CD4-positive, alpha-beta T cell treated with Interleukin-12 subunit alpha and Interleukin-12 subunit beta, for 1 hour (primary cell): ENCODE measurements at regions not wholly inside any gene's neighbourhood (a gene's known extent, or its start where the extent isn't known, plus 50 kb on each side); places are given as distances from the start of the nearest gene placed in this dataset.

Experiments used
- DNase-seq: peaks from one replicate; pipeline ENCODE4 v3.0.0-alpha.2; 2020

DNA sequence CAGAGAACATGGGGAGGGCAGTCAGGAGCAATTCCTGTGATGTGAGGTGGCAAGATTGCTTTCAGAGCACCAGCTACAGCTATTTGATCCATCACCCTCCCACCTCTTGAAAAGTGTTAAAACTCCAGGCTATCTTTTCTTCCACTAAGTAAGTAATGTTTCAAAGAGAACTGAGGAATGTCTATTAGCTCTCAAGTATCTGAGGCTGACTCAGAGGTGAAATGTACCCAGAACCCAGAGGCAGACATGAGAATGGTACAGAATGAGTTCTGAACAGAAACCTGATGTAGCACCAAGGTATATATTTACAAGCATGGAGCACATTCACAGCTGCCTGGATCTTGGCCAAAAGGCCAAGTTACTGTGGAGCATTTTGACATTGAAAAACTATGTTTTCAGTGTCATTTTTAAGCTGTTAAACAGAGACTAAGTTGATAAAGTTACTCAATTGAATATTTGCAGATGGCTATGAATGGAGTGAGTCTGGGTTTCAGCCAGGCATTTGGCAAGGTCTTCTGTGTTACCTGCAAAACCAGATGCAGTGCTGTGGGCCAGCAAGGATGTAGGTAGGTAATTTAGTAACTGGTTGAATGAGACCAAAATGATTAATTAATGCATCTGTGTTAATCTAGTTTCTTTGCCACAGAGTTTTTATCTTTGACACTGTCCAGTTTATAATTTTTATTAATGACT, 227.7 kb upstream of the CD96 start:
- DNase-seq, result no peak

DNA sequence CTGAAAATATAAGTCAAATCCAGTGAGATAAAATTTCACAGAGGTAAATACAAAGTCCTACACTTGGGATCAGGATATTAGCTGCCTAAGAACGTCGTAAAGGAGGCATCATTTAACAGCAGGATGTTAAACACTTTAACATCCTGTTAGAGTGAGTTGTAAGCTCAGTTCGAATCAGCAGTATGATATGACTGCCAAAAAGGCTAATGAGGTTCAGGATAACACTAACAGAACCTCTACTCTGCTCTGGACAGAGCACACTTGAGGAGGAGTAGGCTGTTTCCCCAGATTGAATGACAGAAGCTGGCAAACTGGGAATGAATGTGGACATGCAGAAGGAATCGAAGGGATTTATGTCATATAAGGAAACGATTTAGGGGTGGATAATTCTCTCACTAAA, 227.1 kb upstream of the CD96 start:
- DNase-seq, result no peak

GRCh38 chr3:111315930-111316587, 225.9 kb upstream of the CD96 start:
- no peak for DNase-seq

GRCh38 chr3:111318289-111318688, 223.7 kb upstream of the CD96 start:
- DNase-seq, result no peak

GRCh38 chr3:111319598-111319997, 222.4 kb upstream of the CD96 start:
- DNase-seq, result no peak

- DNase-seq, result no peak
Observed at GRCh38 chr3:111321786-111322185, 220.2 kb upstream of the CD96 start.

- DNase-seq, result no peak
Observed at GRCh38 chr3:111323019-111323418, 219.0 kb upstream of the CD96 start.

DNA sequence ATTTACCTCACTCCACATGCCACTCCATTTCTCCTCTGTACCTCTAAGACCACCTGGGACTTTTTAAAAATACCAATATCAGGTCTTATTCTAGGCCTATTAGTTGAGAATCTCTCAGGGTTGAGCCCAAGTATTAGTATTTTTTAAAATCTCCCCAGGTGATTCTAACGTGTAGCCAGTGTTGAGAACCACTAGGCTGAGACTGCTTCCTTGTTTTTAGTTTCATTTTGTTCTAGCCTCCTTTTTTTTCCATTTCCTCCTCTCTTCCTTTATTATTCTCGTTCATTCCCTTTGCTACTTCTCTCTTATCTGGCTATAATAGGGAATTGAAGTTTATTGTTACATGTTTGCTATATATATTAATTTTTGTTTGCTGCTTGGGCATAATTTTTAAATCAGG, 217.8 kb upstream of the CD96 start:
- DNase-seq, result peak; percentile 16

DNA sequence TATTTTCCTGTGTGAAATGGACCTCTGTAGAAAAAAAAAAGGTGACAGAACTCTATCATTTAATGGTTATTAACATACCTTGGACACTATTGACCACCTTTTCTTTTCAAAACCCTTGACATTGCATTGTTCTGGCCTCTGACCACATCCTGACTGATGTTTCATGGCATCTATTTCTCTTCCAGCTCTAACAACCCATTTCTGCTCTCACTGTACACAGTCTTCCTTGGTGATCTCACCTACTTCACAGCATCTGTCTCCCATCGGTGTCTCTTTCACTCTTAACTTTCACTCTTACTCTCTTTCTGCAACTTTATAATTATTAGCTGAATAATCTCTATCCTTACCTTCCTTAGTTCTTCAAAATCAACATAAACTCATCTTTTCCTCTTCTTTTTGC, 217.4 kb upstream of the CD96 start:
- DNase-seq, result no peak

- no peak for DNase-seq
Observed at GRCh38 chr3:111325160-111325718, 216.8 kb upstream of the CD96 start.

- DNase-seq, result no peak
Observed at GRCh38 chr3:111326144-111326995, 215.6 kb upstream of the CD96 start.

DNA sequence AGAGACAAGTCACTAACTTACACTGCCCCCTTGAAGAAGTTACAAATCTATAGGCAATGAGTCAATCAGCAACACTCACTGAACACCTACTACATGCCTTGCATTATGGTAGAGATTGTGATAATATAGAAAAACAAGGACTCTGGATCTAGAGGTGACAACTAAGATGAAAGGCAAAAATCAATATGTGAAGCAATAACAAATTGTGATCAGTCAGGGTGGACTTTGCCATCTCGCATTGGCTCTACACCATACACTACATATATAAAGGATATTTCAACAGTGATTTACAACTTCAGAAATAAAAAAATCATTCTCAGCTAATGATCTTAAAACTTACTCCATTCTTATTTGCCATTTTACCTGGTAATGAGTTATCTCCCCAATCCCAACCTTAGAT, 210.7 kb upstream of the CD96 start:
- DNase-seq, result no peak

- DNase-seq, result no peak
Observed at GRCh38 chr3:111331912-111332311, 210.1 kb upstream of the CD96 start.

DNA sequence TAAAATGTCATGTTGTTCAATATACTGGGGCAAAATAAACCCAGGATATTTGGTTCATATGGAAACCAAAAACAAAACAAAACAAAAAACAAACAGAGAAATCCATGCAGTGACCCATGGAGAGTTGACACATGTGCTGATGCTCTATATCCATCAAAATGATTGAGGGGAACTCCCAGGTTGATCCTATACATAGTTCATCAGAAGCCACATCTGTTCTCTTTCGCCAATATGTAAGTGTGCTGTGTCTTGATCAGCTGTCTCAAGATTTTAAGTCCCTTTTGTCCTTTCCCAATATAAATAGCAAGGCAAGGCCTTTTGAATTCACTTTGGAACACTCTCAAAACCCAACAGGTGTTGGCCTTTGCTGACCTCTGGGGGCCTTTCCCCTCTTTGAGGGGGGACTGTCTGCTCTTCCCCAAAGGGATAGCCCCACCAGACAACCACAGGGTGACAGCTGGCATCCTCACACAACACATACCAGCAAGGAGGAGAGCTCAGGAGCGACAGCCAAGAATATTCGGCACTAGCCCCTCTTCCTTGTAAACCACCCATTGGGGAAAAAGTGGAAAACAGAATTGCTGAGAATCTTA, 209.4 kb upstream of the CD96 start:
- no peak for DNase-seq

- no peak for DNase-seq
Observed at GRCh38 chr3:111333642-111334041, 208.4 kb upstream of the CD96 start.

DNA sequence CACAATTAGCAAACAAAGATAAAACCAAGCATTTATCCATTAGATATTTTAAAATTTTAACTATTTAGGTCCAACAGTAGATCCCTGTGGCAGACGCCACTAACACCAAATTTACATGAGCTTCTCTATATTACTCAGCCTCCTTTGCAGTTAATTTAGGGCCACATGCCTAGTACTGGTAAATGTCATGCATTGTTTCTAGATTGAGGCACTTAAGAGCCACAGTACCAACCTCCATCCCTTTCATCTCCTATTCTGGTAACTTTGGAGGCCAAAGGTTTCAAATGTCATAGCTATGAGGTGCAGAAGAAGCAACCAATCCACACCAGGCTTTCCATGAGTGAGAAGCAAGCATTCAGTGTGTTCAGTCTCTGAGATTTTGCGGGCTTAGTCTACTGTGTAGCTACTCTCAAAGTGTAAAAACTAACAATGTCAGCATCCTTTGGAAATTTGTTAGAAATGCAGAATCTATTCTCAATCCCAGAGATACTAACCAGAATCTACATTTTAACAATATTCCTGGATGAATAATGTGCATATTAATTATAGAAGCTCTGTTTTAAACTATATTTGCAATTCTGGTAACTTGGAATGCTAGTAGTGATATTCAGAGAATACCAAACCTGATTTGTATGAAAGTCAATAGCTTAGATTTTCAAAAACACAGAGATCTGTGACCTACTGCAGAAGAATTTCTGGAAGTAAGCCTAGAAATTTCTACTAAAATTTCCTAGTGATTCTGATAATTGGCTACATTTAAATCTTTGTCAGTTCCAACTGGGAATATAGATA, 206.3 kb upstream of the CD96 start:
- no peak for DNase-seq

DNA sequence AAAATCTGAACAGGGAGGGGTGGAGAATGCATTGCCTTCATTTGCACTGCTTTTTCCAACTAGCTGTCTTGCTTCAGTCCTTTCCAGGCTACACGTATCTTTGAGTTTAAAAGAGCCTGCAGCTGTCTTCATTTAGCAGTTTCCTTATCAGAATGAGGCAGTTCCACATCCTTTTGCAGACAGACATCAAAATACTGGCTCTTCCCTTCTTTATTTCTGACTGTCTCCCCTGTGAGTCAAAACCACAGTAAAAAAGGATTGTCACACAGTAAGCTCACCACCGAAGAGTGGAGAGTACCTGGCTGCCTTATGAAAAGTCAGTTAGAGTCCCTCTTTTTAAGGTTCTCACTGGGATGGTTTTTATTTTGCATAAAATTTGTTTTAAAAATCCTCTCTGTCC, 205.5 kb upstream of the CD96 start:
- no peak for DNase-seq

DNA sequence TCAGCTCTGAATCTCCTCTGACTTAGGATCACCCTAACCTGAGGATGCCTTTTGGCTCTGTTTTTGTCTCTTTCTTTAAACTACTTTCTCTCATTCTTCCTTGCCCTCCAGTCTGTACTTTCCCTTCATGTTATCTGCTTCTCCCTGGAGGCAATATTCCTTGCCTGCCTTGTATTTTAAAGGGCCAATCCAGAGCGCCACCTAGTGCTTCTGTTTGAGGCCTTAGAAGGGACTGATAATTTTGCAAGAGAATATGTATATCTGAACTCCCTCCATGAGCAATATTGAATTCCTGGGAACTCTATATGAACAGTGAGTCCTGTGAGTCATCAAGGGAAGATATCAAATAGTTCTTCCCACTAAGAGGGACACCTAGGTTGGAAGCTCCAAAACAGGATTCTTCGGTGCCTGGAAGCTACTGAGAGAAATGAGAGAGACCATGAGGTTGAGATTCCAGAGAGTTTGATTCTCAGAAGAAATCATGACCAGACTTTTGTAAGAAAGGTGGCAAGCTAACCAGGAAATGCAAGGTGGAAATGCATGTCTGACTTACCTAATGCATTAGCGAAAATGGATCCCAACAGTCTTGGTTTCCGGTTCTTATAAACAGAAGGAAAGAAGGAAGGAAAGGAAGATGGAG, 203.8 kb upstream of the CD96 start:
- peak; percentile 50 for DNase-seq

DNA sequence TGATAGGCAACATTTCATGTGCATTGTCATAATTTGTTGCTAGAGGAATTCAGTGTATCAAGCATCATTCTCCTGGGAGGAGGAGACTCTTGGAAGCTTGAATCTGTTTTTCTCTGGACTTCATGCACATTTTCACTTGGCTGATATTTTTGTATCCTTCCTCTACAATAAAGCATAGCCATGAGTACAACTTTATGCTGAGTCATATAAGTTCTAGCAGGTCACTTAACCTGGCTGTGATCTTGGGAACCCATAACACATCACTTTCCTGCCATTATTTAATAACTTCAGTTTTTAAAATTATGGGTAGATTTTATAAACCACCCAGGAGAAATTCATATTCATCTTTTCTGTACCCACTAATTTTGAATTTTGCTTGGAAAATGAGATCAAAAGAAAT, 203.0 kb upstream of the CD96 start:
- no peak for DNase-seq

DNA sequence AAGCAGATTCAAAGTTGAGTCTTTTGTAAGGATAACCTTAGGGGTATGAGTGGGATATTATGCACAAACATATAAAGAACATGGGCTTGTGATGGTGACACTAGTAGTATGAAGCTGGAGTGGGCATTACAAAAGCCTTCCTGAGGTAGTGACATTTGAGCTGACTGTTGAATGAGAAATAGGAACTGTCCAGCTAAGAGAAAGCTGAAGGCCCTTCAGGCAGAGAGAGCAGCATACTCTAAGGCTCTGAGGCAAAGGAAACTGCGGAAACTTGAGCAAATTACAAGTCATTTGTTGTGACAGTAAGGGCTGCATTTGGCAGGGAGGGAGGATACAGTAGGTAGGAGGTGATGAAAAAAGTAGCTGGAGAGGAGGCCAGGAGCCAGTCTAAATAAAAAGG, 190.7 kb upstream of the CD96 start:
- no peak for DNase-seq

GRCh38 chr3:111352585-111352984, 189.4 kb upstream of the CD96 start:
- DNase-seq, result no peak
